WTC11 (cell line): ENCODE measurements at regions not wholly inside any gene's neighbourhood (a gene's known extent, or its start where the extent isn't known, plus 50 kb on each side); places are given as distances from the start of the nearest gene placed in this dataset.

Experiments used
- ATAC-seq: fragments of 200-7000 bp; cut with Tn5 transposase; 2 replicates; pipeline ENCODE4 v1.10.0; 2021; ENCODE audit warnings: mild to moderate bottlenecking, moderate library complexity
- CTCF ChIA-PET: fragments of 300-600 bp; sonication (Branson Sonifier 250); formaldehyde crosslinking; loops from one replicate; lab custom pipeline; 2021; ENCODE audit warnings: antibody characterized with exemption; lab: Charles Lee
- POLR2A ChIA-PET: fragments of 350-600 bp; sonication (Branson Sonifier 250); formaldehyde crosslinking; loops from one replicate; lab custom pipeline; 2021; ENCODE audit warnings: antibody characterized with exemption; lab: Charles Lee
- DNase-seq: peaks from one replicate; pipeline ENCODE4 v3.0.0; 2021; ENCODE audit warnings: low spot score
- H3K27ac Mint-ChIP-seq: 2 replicates; pipeline ENCODE4 v1.8.0; 2021; ENCODE audit warnings: mixed read lengths
- H3K27me3 Mint-ChIP-seq: 2 replicates; pipeline ENCODE4 v1.8.0; 2021; ENCODE audit warnings: low read depth, mild to moderate bottlenecking, moderate library complexity, mixed read lengths
- H3K36me3 Mint-ChIP-seq: 2 replicates; pipeline ENCODE4 v1.8.0; 2021; ENCODE audit warnings: mixed read lengths
- H3K4me1 Mint-ChIP-seq: 2 replicates; pipeline ENCODE4 v1.8.0; 2022; ENCODE audit warnings: mixed read lengths
- H3K4me3 Mint-ChIP-seq: 2 replicates; pipeline ENCODE4 v1.8.0; 2021; ENCODE audit warnings: mild to moderate bottlenecking, moderate library complexity, mixed read lengths
- H3K9me3 Mint-ChIP-seq: 2 replicates; pipeline ENCODE4 v1.8.0; 2021; ENCODE audit warnings: mixed read lengths
- CREB1 ChIP-seq: sonication (generic); formaldehyde crosslinking; IDR thresholded peaks from 2 replicates; pipeline ENCODE4 v1.8.0; 2023; ENCODE audit warnings: mild to moderate bottlenecking, missing genetic modification reagents
- ELF4 ChIP-seq: sonication (generic); formaldehyde crosslinking; IDR thresholded peaks from 2 replicates; pipeline ENCODE4 v1.8.1; 2022; ENCODE audit warnings: low read depth, mild to moderate bottlenecking, moderate library complexity, missing genetic modification reagents
- ESRRA ChIP-seq: sonication (generic); formaldehyde crosslinking; IDR thresholded peaks from 2 replicates; pipeline ENCODE4 v1.8.1; 2022; ENCODE audit warnings: mild to moderate bottlenecking, missing genetic modification reagents, borderline replicate concordance
- FOXP1 ChIP-seq: sonication (generic); formaldehyde crosslinking; IDR thresholded peaks from 2 replicates; pipeline ENCODE4 v1.8.0; 2022; ENCODE audit warnings: missing genetic modification reagents, mild to moderate bottlenecking, moderate library complexity, borderline replicate concordance
- HMGA2 ChIP-seq: fragments of 250-450 bp; sonication (Bioruptor Pico); IDR thresholded peaks from 2 replicates; pipeline ENCODE4 v1.4.0; 2021; ENCODE audit warnings: mild to moderate bottlenecking, moderate library complexity
- IRF2 ChIP-seq: sonication (generic); formaldehyde crosslinking; IDR thresholded peaks from 2 replicates; pipeline ENCODE4 v1.8.0; 2022; ENCODE audit warnings: low read depth, missing genetic modification reagents, borderline replicate concordance
- MXD4 ChIP-seq: fragments of 250-450 bp; sonication (Bioruptor Pico); IDR thresholded peaks from 2 replicates; pipeline ENCODE4 v1.8.0; 2021; ENCODE audit warnings: mild to moderate bottlenecking, moderate library complexity, borderline replicate concordance
- NFYB ChIP-seq: sonication (generic); formaldehyde crosslinking; conservative IDR thresholded peaks from 2 replicates; pipeline ENCODE4 v1.8.0; 2022; ENCODE audit warnings: low read depth, missing genetic modification reagents
- NR2C2 ChIP-seq: sonication (generic); formaldehyde crosslinking; IDR thresholded peaks from 2 replicates; pipeline ENCODE4 v1.8.0; 2022; ENCODE audit warnings: mild to moderate bottlenecking, missing genetic modification reagents
- RORB ChIP-seq: fragments of 250-450 bp; sonication (Bioruptor Pico); IDR thresholded peaks from 2 replicates; pipeline ENCODE4 v1.9.0; 2021; ENCODE audit warnings: mild to moderate bottlenecking
- SP1 ChIP-seq: sonication (generic); formaldehyde crosslinking; conservative IDR thresholded peaks from 2 replicates; pipeline ENCODE4 v1.8.1; 2022; ENCODE audit warnings: missing genetic modification reagents
- TEAD1 ChIP-seq: sonication (generic); formaldehyde crosslinking; IDR thresholded peaks from 2 replicates; pipeline ENCODE4 v1.8.0; 2022; ENCODE audit warnings: mild to moderate bottlenecking, missing genetic modification reagents
- ZNF121 ChIP-seq: sonication (generic); formaldehyde crosslinking; IDR thresholded peaks from 2 replicates; pipeline ENCODE4 v1.8.0; 2023; ENCODE audit warnings: missing genetic modification reagents
- ZNF263 ChIP-seq: sonication (generic); formaldehyde crosslinking; IDR thresholded peaks from 2 replicates; pipeline ENCODE4 v1.8.1; 2022; ENCODE audit warnings: low read depth, mild to moderate bottlenecking, moderate library complexity, missing genetic modification reagents
- ZNF423 ChIP-seq: fragments of 250-450 bp; sonication (Bioruptor Pico); IDR thresholded peaks from 2 replicates; pipeline ENCODE4 v2.1.2; 2022; ENCODE audit warnings: mild to moderate bottlenecking, moderate library complexity
- TF ChIP-seq, protein P1 (sequence below): fragments of 250-450 bp; sonication (Bioruptor Pico); IDR thresholded peaks from 2 replicates; pipeline ENCODE4 v1.9.0; 2021; ENCODE audit warnings: mild to moderate bottlenecking, borderline replicate concordance
- TF ChIP-seq, protein P2 (sequence below): sonication (generic); formaldehyde crosslinking; IDR thresholded peaks from 2 replicates; pipeline ENCODE4 v1.8.1; 2022; ENCODE audit warnings: mild to moderate bottlenecking, moderate library complexity, missing genetic modification reagents
- TF ChIP-seq, protein P3 (sequence below): fragments of 250-450 bp; sonication (Bioruptor Pico); IDR thresholded peaks from 2 replicates; pipeline ENCODE4 v1.9.0; 2021; ENCODE audit warnings: mild to moderate bottlenecking
- TF ChIP-seq, protein P4 (sequence below): sonication (generic); formaldehyde crosslinking; IDR thresholded peaks from 2 replicates; pipeline ENCODE4 v1.8.0; 2023; ENCODE audit warnings: mild to moderate bottlenecking, missing genetic modification reagents
- TF ChIP-seq, protein P5 (sequence below): sonication (generic); formaldehyde crosslinking; IDR thresholded peaks from 2 replicates; pipeline ENCODE4 v1.8.1; 2022; ENCODE audit warnings: low read depth, mild to moderate bottlenecking, moderate library complexity, missing genetic modification reagents, borderline replicate concordance
- TF ChIP-seq, protein P6 (sequence below): fragments of 250-450 bp; sonication (Bioruptor Pico); conservative IDR thresholded peaks from 2 replicates; pipeline ENCODE4 v1.9.0; 2021; ENCODE audit warnings: mild to moderate bottlenecking

DNA sequence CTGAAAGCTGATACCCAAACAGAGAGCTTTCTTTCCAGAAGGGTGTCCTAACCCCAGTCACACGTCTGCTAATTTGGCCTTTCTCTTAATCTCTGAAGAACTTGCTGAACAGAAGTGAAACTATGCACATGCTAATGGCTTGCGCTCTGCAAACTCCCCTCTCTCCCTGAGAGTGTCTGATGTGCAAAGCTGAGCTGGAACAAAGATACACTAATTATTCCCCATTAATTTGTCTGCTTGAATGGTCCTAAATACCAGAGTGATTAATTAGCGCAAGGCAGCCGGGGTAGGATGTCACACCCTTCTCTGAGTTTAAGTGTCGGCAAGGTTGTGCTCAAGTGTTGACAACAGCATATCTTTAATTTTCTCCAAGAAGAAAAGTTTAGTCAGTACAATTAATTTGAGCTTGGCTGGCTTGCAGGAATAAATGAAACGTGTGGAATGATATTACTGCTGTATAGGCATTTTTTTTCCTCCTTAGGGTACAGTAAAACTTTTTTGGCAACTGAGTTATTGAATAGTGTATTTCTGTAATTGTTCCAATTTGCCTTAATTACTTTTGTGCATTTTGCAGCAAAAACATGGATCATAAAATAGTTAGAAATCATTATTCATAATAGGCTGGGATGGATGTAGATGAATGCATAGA, 715.9 kb upstream of the POU3F2 start:
- no peaks in the 10 kb centered on the region for H3K9me3 Mint-ChIP-seq
- no peak for TF ChIP-seq ZNF121 (CRISPR knock-in tag)
- TF ChIP-seq RORB (CRISPR knock-in tag) = no peak
- TF ChIP-seq, protein P1, sequence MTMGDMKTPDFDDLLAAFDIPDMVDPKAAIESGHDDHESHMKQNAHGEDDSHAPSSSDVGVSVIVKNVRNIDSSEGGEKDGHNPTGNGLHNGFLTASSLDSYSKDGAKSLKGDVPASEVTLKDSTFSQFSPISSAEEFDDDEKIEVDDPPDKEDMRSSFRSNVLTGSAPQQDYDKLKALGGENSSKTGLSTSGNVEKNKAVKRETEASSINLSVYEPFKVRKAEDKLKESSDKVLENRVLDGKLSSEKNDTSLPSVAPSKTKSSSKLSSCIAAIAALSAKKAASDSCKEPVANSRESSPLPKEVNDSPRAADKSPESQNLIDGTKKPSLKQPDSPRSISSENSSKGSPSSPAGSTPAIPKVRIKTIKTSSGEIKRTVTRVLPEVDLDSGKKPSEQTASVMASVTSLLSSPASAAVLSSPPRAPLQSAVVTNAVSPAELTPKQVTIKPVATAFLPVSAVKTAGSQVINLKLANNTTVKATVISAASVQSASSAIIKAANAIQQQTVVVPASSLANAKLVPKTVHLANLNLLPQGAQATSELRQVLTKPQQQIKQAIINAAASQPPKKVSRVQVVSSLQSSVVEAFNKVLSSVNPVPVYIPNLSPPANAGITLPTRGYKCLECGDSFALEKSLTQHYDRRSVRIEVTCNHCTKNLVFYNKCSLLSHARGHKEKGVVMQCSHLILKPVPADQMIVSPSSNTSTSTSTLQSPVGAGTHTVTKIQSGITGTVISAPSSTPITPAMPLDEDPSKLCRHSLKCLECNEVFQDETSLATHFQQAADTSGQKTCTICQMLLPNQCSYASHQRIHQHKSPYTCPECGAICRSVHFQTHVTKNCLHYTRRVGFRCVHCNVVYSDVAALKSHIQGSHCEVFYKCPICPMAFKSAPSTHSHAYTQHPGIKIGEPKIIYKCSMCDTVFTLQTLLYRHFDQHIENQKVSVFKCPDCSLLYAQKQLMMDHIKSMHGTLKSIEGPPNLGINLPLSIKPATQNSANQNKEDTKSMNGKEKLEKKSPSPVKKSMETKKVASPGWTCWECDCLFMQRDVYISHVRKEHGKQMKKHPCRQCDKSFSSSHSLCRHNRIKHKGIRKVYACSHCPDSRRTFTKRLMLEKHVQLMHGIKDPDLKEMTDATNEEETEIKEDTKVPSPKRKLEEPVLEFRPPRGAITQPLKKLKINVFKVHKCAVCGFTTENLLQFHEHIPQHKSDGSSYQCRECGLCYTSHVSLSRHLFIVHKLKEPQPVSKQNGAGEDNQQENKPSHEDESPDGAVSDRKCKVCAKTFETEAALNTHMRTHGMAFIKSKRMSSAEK (CRISPR knock-in tag) = no peak
- TF ChIP-seq SP1 (CRISPR knock-in tag) = no peak
- TF ChIP-seq IRF2 (CRISPR knock-in tag) = no peak
- TF ChIP-seq TEAD1 = no peak
- no peak for TF ChIP-seq HMGA2 (CRISPR knock-in tag)
- no peak for TF ChIP-seq ZNF423 (CRISPR knock-in tag)
- TF ChIP-seq, protein P2, sequence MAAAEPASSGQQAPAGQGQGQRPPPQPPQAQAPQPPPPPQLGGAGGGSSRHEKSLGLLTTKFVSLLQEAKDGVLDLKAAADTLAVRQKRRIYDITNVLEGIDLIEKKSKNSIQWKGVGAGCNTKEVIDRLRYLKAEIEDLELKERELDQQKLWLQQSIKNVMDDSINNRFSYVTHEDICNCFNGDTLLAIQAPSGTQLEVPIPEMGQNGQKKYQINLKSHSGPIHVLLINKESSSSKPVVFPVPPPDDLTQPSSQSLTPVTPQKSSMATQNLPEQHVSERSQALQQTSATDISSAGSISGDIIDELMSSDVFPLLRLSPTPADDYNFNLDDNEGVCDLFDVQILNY (CRISPR knock-in tag) = no peak
- no peak for TF ChIP-seq NR2C2
- TF ChIP-seq, protein P3, sequence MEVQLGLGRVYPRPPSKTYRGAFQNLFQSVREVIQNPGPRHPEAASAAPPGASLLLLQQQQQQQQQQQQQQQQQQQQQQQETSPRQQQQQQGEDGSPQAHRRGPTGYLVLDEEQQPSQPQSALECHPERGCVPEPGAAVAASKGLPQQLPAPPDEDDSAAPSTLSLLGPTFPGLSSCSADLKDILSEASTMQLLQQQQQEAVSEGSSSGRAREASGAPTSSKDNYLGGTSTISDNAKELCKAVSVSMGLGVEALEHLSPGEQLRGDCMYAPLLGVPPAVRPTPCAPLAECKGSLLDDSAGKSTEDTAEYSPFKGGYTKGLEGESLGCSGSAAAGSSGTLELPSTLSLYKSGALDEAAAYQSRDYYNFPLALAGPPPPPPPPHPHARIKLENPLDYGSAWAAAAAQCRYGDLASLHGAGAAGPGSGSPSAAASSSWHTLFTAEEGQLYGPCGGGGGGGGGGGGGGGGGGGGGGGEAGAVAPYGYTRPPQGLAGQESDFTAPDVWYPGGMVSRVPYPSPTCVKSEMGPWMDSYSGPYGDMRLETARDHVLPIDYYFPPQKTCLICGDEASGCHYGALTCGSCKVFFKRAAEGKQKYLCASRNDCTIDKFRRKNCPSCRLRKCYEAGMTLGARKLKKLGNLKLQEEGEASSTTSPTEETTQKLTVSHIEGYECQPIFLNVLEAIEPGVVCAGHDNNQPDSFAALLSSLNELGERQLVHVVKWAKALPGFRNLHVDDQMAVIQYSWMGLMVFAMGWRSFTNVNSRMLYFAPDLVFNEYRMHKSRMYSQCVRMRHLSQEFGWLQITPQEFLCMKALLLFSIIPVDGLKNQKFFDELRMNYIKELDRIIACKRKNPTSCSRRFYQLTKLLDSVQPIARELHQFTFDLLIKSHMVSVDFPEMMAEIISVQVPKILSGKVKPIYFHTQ (CRISPR knock-in tag) = no peak
- no peak for TF ChIP-seq CREB1
- TF ChIP-seq, protein P4, sequence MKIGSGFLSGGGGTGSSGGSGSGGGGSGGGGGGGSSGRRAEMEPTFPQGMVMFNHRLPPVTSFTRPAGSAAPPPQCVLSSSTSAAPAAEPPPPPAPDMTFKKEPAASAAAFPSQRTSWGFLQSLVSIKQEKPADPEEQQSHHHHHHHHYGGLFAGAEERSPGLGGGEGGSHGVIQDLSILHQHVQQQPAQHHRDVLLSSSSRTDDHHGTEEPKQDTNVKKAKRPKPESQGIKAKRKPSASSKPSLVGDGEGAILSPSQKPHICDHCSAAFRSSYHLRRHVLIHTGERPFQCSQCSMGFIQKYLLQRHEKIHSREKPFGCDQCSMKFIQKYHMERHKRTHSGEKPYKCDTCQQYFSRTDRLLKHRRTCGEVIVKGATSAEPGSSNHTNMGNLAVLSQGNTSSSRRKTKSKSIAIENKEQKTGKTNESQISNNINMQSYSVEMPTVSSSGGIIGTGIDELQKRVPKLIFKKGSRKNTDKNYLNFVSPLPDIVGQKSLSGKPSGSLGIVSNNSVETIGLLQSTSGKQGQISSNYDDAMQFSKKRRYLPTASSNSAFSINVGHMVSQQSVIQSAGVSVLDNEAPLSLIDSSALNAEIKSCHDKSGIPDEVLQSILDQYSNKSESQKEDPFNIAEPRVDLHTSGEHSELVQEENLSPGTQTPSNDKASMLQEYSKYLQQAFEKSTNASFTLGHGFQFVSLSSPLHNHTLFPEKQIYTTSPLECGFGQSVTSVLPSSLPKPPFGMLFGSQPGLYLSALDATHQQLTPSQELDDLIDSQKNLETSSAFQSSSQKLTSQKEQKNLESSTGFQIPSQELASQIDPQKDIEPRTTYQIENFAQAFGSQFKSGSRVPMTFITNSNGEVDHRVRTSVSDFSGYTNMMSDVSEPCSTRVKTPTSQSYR (CRISPR knock-in tag) = no peak
- no peak for TF ChIP-seq ELF4 (CRISPR knock-in tag)
- no peak for TF ChIP-seq FOXP1
- TF ChIP-seq MXD4 (CRISPR knock-in tag) = no peak
- H3K4me3 Mint-ChIP-seq = no peak overlapping the region
- H3K4me1 Mint-ChIP-seq = peaks cover 27% of the 10 kb centered on the region
- DNase-seq = no peak
- ChIA-PET CTCF (no interaction called here), POLR2A (no interaction called here)
- H3K36me3 Mint-ChIP-seq = no peaks in the 10 kb centered on the region
- no peak overlapping the region for H3K27ac Mint-ChIP-seq
- H3K27me3 Mint-ChIP-seq = no peaks in the 10 kb centered on the region
- peak; percentile 78 for ATAC-seq

DNA sequence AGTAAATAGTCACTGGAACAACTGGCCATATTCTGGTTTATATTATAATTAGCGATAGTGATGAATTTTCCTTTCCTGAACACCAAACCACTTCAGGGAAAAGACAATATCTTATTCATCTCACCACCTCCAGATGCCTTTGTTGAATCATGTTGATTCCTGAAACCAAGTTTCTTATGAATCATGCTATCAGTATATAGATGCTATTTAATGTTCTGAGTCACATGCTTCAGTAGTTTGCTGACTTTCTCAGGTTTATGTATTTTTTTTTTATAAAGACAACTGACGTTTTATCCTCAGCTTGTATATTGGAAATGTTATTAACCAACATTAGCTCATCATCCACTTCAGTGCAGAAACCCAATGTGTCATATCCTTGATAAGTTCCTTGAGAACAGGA, 710.2 kb upstream of the POU3F2 start:
- CTCF ChIA-PET = no interaction called here
- Mint-ChIP-seq H3K9me3 (no peaks in the 10 kb centered on the region), H3K4me1 (peaks cover 6% of the 10 kb centered on the region; the same call in 1 of the 2 replicates), H3K4me3 (no peak overlapping the region), H3K36me3 (no peaks in the 10 kb centered on the region), H3K27me3 (no peaks in the 10 kb centered on the region), H3K27ac (no peak overlapping the region)
- DNase-seq (no peak), ATAC-seq (no peak)
- POLR2A ChIA-PET = no interaction called here
- TF ChIP-seq ZNF263 (no peak), NFYB (CRISPR knock-in tag) (no peak), ESRRA (no peak), IRF2 (CRISPR knock-in tag) (no peak)
- TF ChIP-seq, protein P5, sequence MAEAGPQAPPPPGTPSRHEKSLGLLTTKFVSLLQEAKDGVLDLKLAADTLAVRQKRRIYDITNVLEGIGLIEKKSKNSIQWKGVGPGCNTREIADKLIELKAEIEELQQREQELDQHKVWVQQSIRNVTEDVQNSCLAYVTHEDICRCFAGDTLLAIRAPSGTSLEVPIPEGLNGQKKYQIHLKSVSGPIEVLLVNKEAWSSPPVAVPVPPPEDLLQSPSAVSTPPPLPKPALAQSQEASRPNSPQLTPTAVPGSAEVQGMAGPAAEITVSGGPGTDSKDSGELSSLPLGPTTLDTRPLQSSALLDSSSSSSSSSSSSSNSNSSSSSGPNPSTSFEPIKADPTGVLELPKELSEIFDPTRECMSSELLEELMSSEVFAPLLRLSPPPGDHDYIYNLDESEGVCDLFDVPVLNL (CRISPR knock-in tag) = no peak
- TF ChIP-seq, protein P6, sequence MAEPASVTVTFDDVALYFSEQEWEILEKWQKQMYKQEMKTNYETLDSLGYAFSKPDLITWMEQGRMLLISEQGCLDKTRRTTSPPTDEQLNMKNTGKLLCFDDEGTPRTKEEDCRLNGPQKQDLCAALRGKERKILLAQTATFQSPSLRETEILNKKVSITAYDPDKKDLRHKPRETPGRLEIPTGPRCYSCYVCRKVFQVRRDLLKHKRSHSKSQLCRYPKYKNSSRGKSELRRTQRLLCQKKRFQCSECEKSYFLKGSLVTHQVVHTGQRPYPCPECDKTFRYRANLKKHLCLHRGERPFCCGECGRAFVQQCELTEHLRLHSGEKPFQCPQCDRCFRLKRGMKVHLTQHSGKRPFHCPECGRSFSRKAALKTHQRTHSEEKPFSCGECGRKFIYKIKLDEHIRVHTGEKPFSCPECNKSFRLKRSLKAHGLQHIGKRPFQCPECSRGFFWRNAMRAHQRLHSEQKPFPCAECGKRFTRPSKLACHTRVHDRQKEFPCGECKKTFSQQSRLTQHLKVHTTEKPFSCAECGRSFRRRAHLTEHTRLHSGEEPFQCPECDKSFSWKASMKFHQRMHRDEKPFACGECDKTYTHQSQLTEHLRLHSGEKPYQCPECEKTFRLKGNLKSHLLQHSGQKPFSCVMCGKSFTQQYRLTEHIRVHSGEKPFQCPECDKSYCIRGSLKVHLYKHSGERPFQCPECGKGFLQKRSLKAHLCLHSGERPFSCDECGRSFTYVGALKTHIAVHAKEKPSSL (CRISPR knock-in tag) = no peak
